HG03442 (cell line): ENCODE measurements at regions not wholly inside any gene's neighbourhood (a gene's known extent, or its start where the extent isn't known, plus 50 kb on each side); places are given as distances from the start of the nearest gene placed in this dataset.
"Not testable (repeated sequence)": the region's sequence is repeated elsewhere in the genome, so short reads cannot be mapped to it uniquely, and the experiment has no call there.

Source experiments
- ATAC-seq: cut with Tn5 transposase; IDR thresholded peaks from one replicate; pipeline ENCODE4 v1.9.1; 2021; ENCODE audit warnings: mild to moderate bottlenecking, moderate library complexity; ENCODE audit not compliant: unreplicated experiment

DNA sequence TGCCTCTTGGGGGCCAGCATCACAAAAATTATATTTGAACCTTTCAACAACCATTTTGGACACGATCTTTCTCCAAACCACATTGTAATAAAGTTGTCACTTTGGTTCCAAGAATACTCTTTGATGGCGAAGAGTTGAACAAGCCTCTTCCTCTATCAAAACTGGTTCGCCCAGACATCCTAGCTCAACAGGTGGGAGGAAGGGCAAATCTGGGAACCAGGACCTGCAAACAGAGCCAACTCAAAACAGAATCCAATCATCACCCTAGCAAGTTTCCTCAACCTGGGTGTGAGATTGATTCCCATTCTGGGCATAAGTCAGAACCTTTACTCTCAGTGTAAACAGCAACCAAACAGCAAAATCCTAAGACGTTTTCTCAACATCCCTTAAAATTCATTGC is 141.2 kb upstream of the RREB1 start:
- ATAC-seq, result no peak

DNA sequence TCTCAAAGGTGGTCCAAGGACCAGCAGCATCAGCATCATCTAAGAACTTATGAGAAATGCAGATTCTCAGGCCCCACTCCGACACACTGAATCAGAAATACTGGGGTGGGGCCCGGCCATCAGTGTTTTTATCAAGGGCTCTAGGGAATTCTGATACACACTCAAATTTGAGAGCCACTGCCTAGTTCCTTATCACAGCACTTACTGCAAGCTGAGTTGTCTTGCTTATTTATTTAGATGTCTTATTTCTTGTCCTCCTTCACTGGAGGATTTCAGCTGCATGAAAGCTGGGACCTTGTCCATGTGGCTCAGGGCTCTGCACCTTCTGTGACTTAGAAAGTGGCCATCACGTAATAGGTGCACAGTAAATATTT is 139.4 kb upstream of the RREB1 start:
- ATAC-seq, result no peak

DNA sequence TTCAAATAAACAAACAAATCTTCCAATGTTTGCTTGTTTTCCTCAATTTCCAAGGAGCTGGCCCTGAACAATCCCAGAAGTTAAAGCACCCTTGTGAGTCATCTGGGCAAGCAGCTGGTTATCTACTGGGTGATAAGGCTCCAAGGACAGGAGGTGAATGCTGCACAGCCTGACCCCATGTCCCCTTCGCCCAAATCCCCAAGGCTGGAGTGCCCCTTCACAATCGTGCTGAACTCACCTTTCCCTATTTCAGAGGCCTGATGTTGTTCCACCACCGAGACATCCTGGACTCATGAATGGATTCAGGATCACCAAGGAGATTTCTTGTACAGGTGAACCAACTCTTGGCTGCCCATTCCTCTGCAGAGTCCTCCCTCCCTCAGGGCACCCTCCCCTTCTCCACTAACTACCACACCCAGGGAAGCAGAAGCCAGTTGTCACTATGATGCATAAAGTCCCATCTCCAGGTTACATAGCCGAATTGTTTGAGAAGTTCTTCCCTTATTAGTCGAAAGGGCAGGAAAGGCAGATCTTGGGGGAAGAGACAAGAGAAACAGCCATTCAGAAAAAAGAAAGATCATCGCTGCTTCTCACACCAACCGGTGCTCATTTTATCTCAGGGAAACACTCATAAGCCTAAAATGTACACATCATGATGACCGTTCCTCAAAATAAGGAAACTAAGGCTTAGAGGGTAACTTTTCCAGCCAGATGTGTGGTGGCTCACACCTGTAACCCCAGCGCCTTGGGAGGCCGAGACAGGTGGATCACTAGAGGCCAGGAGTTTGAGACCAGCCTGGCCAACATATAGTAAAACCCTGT is 138.8 kb upstream of the RREB1 start:
- no peak for ATAC-seq

DNA sequence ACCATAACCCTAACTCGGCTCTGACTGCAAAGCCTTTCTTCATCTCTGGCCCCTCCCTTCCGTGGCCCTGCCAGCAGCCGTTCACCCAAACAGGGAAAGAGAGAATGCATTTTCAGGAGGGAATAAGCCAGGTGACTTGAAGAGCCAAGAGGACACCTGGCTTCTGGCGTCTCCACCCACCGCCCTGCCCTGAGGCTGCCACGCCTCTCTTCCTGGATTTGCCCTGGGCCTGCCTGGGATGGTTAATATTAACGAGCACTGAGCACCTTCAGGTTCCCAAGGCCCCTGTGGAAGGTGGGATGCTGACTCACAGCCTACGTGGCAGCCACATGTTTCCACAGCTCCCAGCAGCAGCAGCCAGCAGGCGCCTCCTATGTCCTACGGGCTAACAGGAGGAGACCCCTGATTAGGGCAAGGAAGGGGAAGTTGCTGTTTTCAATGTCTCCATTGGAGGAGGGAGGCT is 138.0 kb upstream of the RREB1 start:
- no peak for ATAC-seq

DNA sequence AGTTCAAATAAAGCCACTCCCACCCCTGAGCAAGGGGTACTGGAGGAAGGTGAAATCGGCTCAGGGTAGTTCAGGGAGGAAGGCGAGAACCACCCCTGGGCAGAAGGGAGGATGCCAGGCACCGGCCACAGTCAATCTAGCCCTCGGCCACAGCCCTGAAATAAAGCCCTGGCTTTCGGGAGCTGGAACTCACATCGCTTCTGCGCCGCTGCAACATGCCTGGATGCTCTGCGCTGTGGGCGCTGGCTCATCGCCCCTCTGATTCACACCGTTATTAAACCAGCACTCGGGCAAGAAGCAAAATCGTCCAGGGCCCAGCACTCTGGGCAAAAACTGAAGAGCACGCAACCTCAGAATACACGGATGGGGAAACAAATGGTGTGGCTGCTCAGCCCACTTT is 136.9 kb upstream of the RREB1 start:
- ATAC-seq, result no peak

DNA sequence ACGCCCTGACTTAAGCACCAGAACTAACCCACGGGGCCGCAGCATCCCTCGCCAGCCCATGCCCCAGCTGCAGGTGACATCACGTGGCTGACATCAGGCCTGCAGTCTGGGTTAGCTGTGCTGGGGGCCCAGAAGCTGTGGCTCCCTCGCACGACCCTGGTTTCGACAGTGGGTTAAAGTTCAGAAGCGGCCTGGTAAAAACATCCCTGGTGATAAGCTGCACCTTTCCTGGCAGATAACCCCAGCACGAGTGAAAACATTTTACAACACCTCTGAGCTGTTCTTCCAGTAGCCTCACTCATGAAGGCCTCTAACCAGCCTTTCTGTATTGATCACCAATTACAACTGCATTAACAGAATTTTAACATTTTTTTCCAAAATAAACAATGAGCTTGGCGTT is 136.4 kb upstream of the RREB1 start:
- ATAC-seq, result no peak

DNA sequence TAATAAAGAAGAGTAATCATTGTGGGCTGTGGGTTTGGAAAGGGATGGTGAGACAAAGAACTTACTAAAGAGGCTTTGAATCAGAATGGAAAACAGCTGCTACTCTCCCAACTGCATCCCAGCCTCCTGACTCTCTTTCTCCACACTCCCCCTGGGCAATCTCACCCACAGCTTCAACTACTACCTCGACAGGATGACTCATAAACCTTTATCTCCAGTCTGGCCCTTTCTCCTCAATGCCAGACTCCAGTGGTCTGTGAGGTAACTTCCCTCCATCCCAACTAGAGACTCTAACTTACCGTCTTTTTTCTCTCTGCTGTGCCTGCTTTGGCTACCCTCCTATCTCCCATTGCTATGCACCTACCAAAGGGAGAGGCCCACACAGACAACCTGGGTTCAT is 135.3 kb upstream of the RREB1 start:
- no peak for ATAC-seq

DNA sequence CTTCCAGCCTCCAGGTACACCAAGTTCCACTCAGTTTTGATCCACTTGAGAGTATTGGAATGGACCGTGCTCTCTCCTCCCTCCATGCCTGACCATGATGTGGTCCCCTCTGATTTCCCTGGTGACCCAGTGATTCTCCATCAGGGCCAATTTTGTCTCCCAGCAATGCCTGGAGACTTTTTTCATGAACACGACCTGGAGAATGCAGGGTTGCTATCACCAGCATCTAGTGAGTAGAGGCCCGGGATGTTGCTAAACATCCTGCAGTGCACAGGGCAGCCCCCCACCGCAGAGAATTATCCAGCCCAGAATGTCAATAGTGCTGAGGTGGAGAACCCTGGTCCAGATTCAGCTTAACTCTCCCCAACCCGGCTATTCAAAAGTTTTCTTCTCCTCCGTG is 134.0 kb upstream of the RREB1 start:
- no peak for ATAC-seq

DNA sequence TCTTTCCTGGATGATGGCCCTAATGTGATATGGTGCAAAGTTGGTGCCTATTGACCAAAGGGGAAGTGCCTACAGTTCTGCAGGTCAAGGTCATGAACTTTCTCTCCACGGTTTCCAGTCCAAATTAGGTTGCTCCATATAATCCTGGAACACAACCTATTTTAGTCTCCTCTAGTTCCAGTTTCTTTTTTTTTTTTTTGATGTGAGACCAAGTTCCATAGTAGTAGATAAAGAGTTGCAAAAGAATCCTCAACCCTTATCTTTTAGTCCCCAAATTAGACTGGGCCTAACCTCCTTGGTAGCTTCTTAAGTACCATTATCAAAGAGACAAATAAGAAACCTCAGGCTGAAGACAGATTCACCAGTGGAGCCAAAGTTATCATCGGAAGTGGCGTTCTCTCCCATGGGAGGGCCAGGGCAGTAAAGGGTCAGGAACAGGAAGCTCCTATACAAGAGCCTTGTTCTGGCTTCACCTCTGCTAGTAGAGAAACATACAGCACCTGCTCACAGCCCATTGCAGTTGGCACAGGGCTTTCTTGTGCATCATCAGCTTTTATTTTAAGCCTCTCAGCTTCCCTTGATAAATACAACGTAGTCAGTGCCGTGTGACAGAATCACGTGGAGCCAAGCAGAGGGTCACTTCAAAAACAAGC is 132.2 kb upstream of the RREB1 start:
- no peak for ATAC-seq

DNA sequence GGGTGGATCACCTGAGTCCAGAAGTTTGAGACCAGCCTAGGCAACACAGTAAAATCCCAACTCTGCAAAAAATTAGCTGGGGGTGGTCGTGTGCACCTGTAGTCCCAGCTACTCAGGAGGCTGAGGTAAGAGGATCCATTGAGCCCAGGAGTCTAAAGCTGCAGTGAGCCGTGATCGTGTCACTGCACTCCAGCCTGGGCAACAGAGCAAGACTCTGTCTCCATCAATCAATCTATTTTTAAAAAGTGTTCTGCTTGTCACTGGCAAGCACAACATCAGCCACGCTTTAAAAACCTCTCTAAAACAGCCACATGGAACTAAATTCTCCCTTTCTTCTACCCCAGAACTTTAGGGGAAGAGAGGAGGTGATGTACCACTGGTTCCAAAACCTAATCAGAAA is 131.6 kb upstream of the RREB1 start:
- ATAC-seq, result no peak

DNA sequence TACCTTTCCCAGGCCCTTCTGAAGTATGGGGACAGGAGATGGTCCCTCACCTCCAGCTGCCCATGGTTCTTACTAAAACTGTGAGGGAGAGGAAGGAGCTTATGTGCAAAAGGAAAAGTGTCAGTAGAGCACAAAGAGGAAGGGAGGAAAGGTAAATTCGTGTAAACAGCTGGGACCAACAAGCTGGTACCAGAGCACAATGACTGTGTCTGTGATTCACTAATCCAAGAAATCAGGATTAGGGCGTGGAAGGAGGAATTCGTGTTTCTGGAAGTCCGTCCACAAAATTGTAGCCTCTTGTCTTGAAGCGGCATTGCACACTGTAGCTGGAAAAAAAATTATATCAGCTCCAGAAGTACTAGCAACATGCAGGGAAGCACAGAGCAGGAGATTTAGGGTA is 129.0 kb upstream of the RREB1 start:
- no peak for ATAC-seq

DNA sequence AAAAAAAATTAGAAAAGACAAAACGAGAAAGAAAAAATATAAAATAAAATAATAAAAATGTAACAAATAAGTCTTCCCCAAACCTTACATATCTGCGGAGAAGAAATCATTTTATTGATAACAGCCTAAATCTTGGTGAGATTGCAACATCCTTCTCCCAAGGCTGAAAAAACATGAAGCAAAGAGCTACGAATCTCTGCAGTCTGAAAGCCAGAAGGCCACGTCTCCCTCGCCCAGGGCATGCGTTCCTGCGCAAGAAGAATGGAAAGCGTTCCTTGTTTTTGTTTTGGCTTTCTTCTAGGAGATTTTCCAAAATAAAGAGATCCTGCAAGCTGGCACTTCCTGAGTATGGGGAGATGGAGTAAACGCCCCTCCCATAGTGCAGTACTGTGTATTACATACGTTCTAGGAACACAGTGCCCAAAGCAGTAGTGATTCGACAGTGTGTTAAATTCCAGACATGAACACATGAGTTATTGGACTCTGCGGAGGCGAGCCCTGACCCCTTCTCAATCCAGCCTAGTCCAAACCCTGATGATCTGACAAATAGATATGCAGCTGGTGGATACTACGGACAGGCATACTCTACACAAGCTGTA is 126.7 kb upstream of the RREB1 start:
- no peak for ATAC-seq

DNA sequence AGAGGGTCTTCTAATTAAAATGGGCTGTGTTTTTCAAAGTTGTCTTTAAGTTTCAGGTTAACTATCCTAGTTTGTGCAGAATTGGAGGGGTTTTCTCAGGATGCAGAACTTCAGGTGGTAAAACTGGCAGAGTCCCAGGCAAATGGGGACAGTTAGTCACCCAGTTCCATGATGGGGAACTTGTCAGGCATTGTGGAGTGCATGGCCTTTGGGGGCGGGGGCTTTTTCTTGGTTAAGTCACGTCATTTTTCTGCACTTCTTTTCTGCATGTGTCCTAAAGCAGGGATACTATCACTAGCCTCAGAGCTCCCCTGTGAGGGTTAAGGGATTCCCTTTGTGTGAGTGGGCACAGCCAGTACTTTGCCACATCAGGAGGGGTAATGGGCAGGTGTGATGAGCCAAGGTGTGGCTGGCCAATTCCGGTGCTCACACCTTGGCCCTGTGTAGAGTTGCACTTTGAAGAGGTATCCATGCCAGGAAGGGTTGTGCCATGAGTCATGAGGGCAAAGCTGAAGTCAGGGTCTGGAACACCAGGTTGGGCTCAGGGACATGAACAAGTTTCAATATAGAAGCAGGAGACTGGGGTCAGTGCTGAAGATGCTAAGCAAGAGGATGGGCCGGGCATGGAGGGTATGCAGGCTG is 126.0 kb upstream of the RREB1 start:
- no peak for ATAC-seq

DNA sequence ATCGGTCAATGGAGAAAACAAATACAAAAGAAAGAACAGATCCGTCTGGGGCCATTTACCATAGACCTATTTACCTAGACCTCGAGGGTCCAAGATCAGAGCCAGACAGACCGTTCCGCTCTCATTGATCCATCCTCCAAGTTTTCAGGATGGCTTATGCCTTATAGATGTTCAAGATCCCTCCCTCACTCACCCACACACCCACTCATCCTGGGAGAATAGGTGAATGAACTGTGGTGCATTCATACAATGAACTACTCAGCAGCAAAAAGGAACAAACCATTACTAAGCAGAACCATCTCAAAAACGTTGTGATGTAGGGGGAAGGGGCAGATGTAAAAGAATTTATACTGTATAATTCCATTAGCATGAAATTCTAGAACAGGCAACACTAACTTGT is 125.1 kb upstream of the RREB1 start:
- no peak for ATAC-seq

DNA sequence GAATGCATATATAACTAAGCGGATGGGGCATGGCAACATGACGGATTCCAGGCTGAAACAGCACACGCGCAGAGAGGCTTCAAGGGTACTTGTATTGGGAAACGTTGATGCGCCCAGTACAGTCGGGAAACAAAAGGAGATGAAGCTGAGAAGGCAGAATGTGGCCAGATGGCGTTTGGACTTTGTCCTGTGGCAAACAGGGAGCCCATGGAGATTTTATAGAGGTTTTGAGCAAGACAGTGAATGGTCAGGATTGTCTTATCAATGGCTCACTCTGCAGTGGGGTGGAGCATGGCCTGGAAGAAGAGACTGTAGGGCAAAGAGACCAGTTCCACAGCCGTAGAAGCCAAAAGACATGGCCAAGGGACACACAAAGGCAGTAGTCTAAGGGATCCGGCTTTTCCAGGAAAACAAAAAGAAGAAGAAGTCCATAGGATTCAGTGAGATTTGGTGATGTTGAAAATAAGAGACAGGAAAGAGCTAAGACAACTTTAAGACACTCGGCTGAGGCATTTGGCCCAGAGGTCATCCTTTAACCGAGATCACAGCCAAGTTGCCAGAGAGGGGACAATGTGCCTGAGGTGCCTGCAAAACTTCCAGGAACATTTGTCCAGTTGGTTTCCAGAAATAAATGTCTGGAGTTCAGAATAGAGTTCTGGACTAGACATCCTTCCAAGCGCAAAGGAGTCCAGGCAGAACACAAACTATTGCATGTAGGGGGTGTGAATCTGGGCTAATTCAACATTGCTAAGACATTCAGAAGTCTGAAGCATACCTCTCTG is 123.0 kb upstream of the RREB1 start:
- no peak for ATAC-seq

DNA sequence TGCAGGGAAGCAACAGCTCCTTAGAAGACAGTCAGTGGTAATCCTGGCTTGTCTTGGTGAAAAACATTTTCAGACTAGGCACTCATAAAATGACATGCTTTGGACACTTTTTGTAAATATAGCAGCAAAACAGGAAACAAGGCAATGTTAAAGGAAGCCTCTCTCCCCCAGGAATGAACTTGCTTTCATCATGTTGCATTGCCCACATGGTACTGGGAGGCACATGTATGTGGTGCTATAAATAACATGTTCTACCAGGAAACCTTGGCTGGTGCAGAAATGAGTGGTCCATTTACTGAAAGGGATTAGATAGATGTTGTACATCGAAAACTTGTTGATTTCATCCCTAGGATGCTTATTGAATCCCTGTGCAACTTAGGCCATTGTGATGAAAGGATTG is 121.4 kb upstream of the RREB1 start:
- no peak for ATAC-seq

DNA sequence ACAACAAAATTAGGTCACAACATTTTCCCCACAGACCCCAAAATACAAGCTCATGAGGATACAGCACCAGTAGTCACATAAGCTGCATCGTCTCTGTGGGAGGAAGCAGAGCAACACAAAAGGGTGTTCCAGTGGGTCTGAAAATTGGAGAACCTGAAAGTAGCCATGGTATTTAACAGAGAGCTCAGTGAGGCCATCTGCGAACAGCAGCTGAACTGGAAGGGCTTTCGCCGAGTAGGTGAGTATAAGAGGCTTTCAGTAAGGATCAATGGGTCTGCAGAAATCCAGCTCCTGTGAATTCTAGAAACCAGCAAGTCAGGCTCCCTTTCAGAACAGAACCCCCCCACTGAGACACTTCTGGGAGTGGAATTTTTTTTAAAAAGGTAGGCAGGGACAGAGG is 120.0 kb upstream of the RREB1 start:
- ATAC-seq, result no peak

DNA sequence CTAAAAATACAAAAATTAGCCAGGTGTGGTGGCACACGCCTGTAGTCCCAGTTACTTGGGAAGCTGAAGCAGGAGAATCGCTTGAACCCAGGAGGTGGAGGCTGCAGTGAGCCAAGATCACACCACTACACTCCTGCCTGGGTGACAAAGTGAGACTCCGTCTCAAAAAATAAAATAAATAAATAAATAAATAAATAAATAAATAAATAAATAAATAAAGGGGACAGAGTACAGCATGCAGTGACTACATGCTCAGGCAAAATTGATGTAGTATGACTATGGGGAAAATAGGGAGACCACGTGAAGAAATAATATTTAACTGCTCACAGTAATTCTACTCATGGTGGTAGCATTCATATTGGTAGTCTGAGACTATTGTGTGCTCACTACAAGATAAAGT is 117.7 kb upstream of the RREB1 start:
- not testable (repeated sequence) for ATAC-seq

DNA sequence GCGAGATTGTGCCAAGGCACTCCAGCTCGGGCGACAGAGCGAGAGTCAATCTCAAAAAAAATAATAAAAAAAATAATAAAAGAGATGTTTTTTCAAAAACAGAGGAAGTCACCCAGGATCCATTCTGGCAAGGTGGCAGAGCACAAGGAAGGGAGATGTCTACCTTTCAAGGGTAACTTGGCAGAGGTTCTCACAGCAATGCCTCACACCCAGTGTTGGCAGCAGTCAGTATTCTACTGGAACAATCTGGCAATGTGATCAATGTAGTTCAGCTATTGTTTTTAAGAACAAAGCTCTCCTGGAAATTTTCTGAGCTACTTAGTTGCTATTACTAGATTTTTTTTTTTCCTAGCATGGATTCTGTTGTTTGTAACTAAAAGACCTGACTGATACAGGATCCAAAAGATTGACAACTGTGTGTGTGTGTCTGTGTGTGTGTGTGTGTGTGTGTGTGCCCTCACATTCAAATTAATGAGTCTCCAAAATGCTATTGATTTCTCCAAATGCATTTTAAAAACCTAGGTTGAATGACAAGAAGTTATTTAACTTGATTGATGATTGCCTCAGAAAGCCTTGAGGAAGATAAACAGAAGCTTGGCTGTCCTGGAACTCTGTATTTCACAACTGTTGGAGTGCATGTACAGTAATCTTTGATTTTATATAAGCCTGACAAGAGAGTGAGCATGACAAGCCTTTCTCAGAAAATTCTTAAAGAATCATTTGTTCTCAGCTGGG is 114.1 kb upstream of the RREB1 start:
- no peak for ATAC-seq

DNA sequence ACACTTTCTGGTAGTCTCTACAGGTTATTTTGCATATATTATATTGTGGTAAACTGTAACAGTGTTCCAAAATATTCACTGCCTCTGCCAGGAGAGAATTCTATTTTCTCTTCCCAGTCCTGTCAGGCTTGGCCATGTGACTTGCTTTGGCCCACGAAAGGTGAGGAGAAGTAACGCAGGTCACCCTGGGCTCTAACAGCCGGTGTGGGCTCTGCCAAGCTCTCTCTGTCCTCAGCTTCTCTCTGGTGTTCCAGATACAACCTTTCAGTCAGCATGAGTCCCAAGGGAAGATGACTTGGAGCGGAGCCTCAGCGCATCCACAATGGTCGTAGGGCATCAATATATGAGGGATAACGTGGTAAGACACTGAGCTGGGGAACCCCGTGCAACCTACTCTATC is 113.0 kb upstream of the RREB1 start:
- no peak for ATAC-seq
